Neural progenitor cell (in vitro differentiated cells): ENCODE measurements at regions not wholly inside any gene's neighbourhood (a gene's known extent, or its start where the extent isn't known, plus 50 kb on each side); places are given as distances from the start of the nearest gene placed in this dataset.
"Not testable (repeated sequence)": the region's sequence is repeated elsewhere in the genome, so short reads cannot be mapped to it uniquely, and the experiment has no call there.

Source experiments
- CTCF ChIP-seq: fragments of 200-600 bp; sonication (generic); IDR thresholded peaks from 2 replicates; pipeline ENCODE4 v1.5.1; 2017; ENCODE audit warnings: antibody characterized with exemption, mild to moderate bottlenecking
- EZH2 ChIP-seq: fragments of 200-600 bp; sonication (generic); IDR thresholded peaks from 2 replicates; pipeline ENCODE4 v1.6.1; 2017; ENCODE audit warnings: antibody characterized with exemption, mild to moderate bottlenecking, moderate library complexity

GRCh38 chr4:49517485-49518205 is 531.6 kb downstream of the CWH43 start:
- not testable (repeated sequence) for TF ChIP-seq CTCF, EZH2
